ENCODE measurements at regions not wholly inside any gene's neighbourhood (a gene's known extent, or its start where the extent isn't known, plus 50 kb on each side); places are given as distances from the start of the nearest gene placed in this dataset.

GRCh38 chr6:1104988-1105670 lies 206.8 kb upstream of the FOXQ1 start:
- H3K36me3 Mint-ChIP-seq: no peaks in the 10 kb centered on the region
- CTCF ChIA-PET: no interaction called here
- H3K4me3 Mint-ChIP-seq: no peak overlapping the region
- H3K9me3 Mint-ChIP-seq (ENCODE audit: low read depth): no peaks in the 10 kb centered on the region
- DNase-seq (no peak), ATAC-seq (no peak)
- H3K27me3 Mint-ChIP-seq: peaks cover 3% of the 10 kb centered on the region
- no peak overlapping the region for H3K27ac Mint-ChIP-seq
- no peaks in the 10 kb centered on the region for H3K4me1 Mint-ChIP-seq

- Mint-ChIP-seq H3K36me3 (no peaks in the 10 kb centered on the region), H3K27ac (no peak overlapping the region), H3K4me3 (no peak overlapping the region), H3K9me3 (ENCODE audit: low read depth) (no peaks in the 10 kb centered on the region), H3K4me1 (no peaks in the 10 kb centered on the region), H3K27me3 (peaks cover 3% of the 10 kb centered on the region)
- CTCF ChIA-PET: no interaction called here
- DNase-seq (no peak), ATAC-seq (no peak)
Measured at GRCh38 chr6:1103945-1104623, 207.8 kb upstream of the FOXQ1 start.

GRCh38 chr6:1103021-1103420 lies 208.9 kb upstream of the FOXQ1 start:
- H3K9me3 Mint-ChIP-seq (ENCODE audit: low read depth): no peaks in the 10 kb centered on the region
- peaks cover 6% of the 10 kb centered on the region for H3K27me3 Mint-ChIP-seq
- ATAC-seq: no peak
- no peaks in the 10 kb centered on the region for H3K4me1 Mint-ChIP-seq
- H3K36me3 Mint-ChIP-seq: no peaks in the 10 kb centered on the region
- no peak overlapping the region for H3K4me3 Mint-ChIP-seq
- no peak overlapping the region for H3K27ac Mint-ChIP-seq
- no peak for DNase-seq
- CTCF ChIA-PET: no interaction called here

- H3K27ac Mint-ChIP-seq: no peak overlapping the region
- no peaks in the 10 kb centered on the region for H3K36me3 Mint-ChIP-seq
- peaks cover 6% of the 10 kb centered on the region for H3K27me3 Mint-ChIP-seq
- no peak overlapping the region for H3K4me3 Mint-ChIP-seq
- ATAC-seq (no peak), DNase-seq (no peak)
- CTCF ChIA-PET: no interaction called here
- no peaks in the 10 kb centered on the region for H3K4me1 Mint-ChIP-seq
- H3K9me3 Mint-ChIP-seq (ENCODE audit: low read depth): no peaks in the 10 kb centered on the region
Measured at GRCh38 chr6:1100269-1100668, 211.6 kb upstream of the FOXQ1 start.

GRCh38 chr6:1099264-1099663 lies 212.6 kb upstream of the FOXQ1 start:
- DNase-seq (no peak), ATAC-seq (no peak)
- Mint-ChIP-seq H3K4me1 (no peaks in the 10 kb centered on the region), H3K27me3 (peaks cover 11% of the 10 kb centered on the region), H3K9me3 (ENCODE audit: low read depth) (no peaks in the 10 kb centered on the region), H3K4me3 (no peak overlapping the region), H3K27ac (no peak overlapping the region), H3K36me3 (no peaks in the 10 kb centered on the region)
- CTCF ChIA-PET: no interaction called here

GRCh38 chr6:1096967-1097765 lies 214.7 kb upstream of the FOXQ1 start:
- H3K4me3 Mint-ChIP-seq: no peak overlapping the region
- ATAC-seq (no peak), DNase-seq (no peak)
- no peaks in the 10 kb centered on the region for H3K4me1 Mint-ChIP-seq
- H3K27ac Mint-ChIP-seq: no peak overlapping the region
- CTCF ChIA-PET: no interaction called here
- no peaks in the 10 kb centered on the region for H3K36me3 Mint-ChIP-seq
- no peaks in the 10 kb centered on the region for H3K9me3 Mint-ChIP-seq (ENCODE audit: low read depth)
- peaks cover 8% of the 10 kb centered on the region for H3K27me3 Mint-ChIP-seq

GRCh38 chr6:1094306-1094705 lies 217.6 kb upstream of the FOXQ1 start:
- DNase-seq (no peak), ATAC-seq (no peak)
- H3K4me3 Mint-ChIP-seq: no peak overlapping the region
- CTCF ChIA-PET: no interaction called here
- no peak overlapping the region for H3K27ac Mint-ChIP-seq
- no peaks in the 10 kb centered on the region for H3K36me3 Mint-ChIP-seq
- H3K27me3 Mint-ChIP-seq: peaks cover 11% of the 10 kb centered on the region
- H3K4me1 Mint-ChIP-seq: no peaks in the 10 kb centered on the region
- no peaks in the 10 kb centered on the region for H3K9me3 Mint-ChIP-seq (ENCODE audit: low read depth)

GRCh38 chr6:1091900-1092299 lies 220.0 kb upstream of the FOXQ1 start:
- CTCF ChIA-PET: no interaction called here
- Mint-ChIP-seq H3K27ac (no peak overlapping the region), H3K9me3 (ENCODE audit: low read depth) (no peaks in the 10 kb centered on the region), H3K27me3 (peaks cover 8% of the 10 kb centered on the region), H3K36me3 (no peaks in the 10 kb centered on the region), H3K4me1 (no peaks in the 10 kb centered on the region), H3K4me3 (no peak overlapping the region)
- ATAC-seq (no peak), DNase-seq (no peak)

- Mint-ChIP-seq H3K4me1 (no peaks in the 10 kb centered on the region), H3K27me3 (peaks cover 7% of the 10 kb centered on the region), H3K27ac (no peak overlapping the region), H3K4me3 (no peak overlapping the region), H3K9me3 (ENCODE audit: low read depth) (no peaks in the 10 kb centered on the region), H3K36me3 (no peaks in the 10 kb centered on the region)
- ATAC-seq (no peak), DNase-seq (no peak)
- CTCF ChIA-PET: no interaction called here
Measured at GRCh38 chr6:1089859-1090258, 222.0 kb upstream of the FOXQ1 start.

GRCh38 chr6:1088492-1089001 lies 223.4 kb upstream of the FOXQ1 start:
- no peak for ATAC-seq
- no peak for DNase-seq
- CTCF ChIA-PET: no interaction called here

GRCh38 chr6:1087154-1087843 lies 224.6 kb upstream of the FOXQ1 start:
- Mint-ChIP-seq H3K9me3 (ENCODE audit: low read depth) (no peaks in the 10 kb centered on the region), H3K27me3 (peaks cover 7% of the 10 kb centered on the region), H3K4me3 (no peak overlapping the region), H3K27ac (no peak overlapping the region), H3K4me1 (no peaks in the 10 kb centered on the region), H3K36me3 (no peaks in the 10 kb centered on the region)
- CTCF ChIA-PET: no interaction called here
- no peak for ATAC-seq
- DNase-seq: no peak

More at GRCh38 chr6:1088492-1089001, 223.4 kb upstream of the FOXQ1 start:
- Mint-ChIP-seq H3K9me3 (ENCODE audit: low read depth) (no peaks in the 10 kb centered on the region), H3K36me3 (no peaks in the 10 kb centered on the region), H3K4me1 (no peaks in the 10 kb centered on the region), H3K27ac (no peak overlapping the region), H3K4me3 (no peak overlapping the region), H3K27me3 (peaks cover 3% of the 10 kb centered on the region)

- CTCF ChIA-PET: no interaction called here
- Mint-ChIP-seq H3K27me3 (peaks cover 7% of the 10 kb centered on the region), H3K4me1 (no peaks in the 10 kb centered on the region), H3K27ac (no peak overlapping the region), H3K9me3 (ENCODE audit: low read depth) (no peaks in the 10 kb centered on the region), H3K36me3 (no peaks in the 10 kb centered on the region), H3K4me3 (no peak overlapping the region)
- no peak for DNase-seq
- ATAC-seq: no peak
Measured at GRCh38 chr6:1086446-1087153, 225.3 kb upstream of the FOXQ1 start.
